ENCODE measurements at regions not wholly inside any gene's neighbourhood (a gene's known extent, or its start where the extent isn't known, plus 50 kb on each side); places are given as distances from the start of the nearest gene placed in this dataset.

- DNase-seq (ENCODE audit: low read depth), result no peak
- TF ChIP-seq, protein P1, sequence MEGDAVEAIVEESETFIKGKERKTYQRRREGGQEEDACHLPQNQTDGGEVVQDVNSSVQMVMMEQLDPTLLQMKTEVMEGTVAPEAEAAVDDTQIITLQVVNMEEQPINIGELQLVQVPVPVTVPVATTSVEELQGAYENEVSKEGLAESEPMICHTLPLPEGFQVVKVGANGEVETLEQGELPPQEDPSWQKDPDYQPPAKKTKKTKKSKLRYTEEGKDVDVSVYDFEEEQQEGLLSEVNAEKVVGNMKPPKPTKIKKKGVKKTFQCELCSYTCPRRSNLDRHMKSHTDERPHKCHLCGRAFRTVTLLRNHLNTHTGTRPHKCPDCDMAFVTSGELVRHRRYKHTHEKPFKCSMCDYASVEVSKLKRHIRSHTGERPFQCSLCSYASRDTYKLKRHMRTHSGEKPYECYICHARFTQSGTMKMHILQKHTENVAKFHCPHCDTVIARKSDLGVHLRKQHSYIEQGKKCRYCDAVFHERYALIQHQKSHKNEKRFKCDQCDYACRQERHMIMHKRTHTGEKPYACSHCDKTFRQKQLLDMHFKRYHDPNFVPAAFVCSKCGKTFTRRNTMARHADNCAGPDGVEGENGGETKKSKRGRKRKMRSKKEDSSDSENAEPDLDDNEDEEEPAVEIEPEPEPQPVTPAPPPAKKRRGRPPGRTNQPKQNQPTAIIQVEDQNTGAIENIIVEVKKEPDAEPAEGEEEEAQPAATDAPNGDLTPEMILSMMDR (conservative IDR thresholded peaks at IDR 0.05; ENCODE audit: low read length), result no peak
- H3K4me3 ChIP-seq (ENCODE audit: low read length), result no peak overlapping the region
These were observed 70.0 kb upstream of the ZSWIM6 start for GRCh38 chr5:61262080-61262479.

DNA sequence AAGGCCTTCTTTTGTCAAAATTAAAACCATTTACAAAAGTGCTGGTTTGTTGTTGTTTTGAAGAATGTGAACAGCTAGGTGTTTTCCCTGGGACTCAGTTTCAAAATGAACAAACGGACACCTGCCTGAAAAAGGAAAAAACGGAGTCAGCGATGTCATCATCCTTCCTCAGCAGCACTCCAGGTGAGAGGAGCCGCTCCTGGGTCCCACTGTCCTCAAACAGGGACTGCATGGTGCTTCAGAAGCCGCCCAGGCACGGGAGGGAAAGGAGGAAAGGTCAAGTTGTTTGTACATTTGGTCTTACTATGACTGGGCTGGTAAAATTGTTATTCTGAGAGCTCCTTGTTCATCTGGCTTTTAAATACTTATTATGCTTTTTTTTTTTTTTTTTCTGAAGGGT, 69.0 kb upstream of the ZSWIM6 start:
- TF ChIP-seq, protein P1 (conservative IDR thresholded peaks at IDR 0.05; ENCODE audit: low read length), result no peak
- no peak for DNase-seq (ENCODE audit: low read depth)
- no peak overlapping the region for H3K4me3 ChIP-seq (ENCODE audit: low read length)

DNA sequence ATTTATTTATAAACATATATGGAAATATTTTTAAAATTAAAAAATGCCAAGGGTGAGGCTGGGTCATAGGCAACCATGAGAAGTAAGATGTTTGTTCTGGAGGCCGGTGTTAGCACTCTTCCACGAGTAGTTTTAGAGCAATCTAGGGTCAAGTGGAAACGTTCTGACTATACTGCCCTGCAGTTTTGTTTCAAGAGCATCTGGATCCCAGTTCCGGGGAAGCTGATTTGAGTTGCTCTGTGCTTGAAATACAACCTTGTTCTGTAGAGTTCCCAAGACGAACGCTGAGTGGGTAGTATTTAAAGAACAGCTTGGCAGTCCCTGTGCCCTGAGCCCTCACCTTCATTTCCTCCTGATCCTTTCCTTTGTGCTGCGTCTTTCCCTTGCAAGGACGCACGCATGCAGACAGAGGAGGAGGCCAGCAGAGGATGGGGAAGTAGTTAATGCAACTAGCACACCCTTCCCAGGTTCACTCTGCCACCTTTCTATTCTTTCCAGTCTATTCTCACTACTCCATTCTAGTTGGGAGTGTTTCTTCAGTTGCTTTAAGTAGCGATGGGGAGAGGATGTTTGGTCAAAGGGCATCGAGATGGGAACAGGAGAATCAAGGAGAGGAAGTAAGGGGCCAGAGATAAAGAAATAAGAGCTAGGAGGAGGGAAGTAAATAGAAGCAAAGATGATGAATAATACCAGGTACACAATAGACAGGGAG, 68.3 kb upstream of the ZSWIM6 start:
- no peak overlapping the region for H3K4me3 ChIP-seq (ENCODE audit: low read length)
- no peak for DNase-seq (ENCODE audit: low read depth)
- TF ChIP-seq, protein P1 (conservative IDR thresholded peaks at IDR 0.05; ENCODE audit: low read length), result no peak

- TF ChIP-seq, protein P1 (conservative IDR thresholded peaks at IDR 0.05; ENCODE audit: low read length), result no peak
- no peak overlapping the region for H3K4me3 ChIP-seq (ENCODE audit: low read length)
- DNase-seq (ENCODE audit: low read depth), result no peak
These were observed 67.8 kb upstream of the ZSWIM6 start for GRCh38 chr5:61264273-61264661.

DNA sequence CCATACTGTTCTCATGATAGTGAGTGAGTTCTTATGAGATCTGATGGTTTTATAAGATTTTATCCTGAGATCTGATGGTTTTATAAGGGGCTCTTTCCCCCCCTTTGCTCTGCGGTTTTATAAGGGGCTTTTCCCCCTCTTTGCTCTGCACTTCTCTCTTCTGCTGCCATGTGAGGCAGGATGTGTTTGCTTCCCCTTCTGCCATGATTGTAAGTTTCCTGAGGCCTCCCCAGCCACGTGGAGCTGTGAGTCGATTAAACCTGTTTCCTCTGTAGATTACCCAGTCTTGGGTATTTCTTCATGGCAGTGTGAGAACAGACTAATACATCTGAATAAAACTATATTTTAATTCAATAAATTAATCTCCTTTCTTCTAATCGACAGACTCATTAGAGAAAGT, 64.9 kb upstream of the ZSWIM6 start:
- H3K4me3 ChIP-seq (ENCODE audit: low read length), result no peak overlapping the region
- TF ChIP-seq, protein P1 (conservative IDR thresholded peaks at IDR 0.05; ENCODE audit: low read length), result no peak
- no peak for DNase-seq (ENCODE audit: low read depth)

DNA sequence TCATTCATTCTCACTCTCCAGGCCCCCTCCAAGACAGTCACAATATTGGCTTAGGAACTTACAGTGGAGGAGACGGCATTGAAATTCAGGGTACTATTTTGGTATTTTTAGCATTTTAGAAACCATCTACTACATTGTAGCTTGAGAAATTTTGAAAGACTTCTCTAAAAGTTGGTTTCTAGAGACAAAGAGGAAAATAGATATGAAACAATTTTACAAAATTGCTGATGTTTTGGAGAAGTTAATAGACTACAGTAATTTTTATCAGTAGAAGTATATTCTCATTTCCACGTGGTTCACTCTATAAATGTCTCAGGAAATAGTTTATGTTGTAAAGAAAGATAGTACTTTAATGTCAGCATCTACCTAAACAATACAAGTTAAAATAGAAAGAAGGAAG, 63.2 kb upstream of the ZSWIM6 start:
- TF ChIP-seq, protein P1 (conservative IDR thresholded peaks at IDR 0.05; ENCODE audit: low read length), result no peak
- no peak overlapping the region for H3K4me3 ChIP-seq (ENCODE audit: low read length)
- no peak for DNase-seq (ENCODE audit: low read depth)

- TF ChIP-seq, protein P1 (conservative IDR thresholded peaks at IDR 0.05; ENCODE audit: low read length), result no peak
- no peak for DNase-seq (ENCODE audit: low read depth)
- no peak overlapping the region for H3K4me3 ChIP-seq (ENCODE audit: low read length)
These were observed 61.4 kb upstream of the ZSWIM6 start for GRCh38 chr5:61270510-61271165.
